ENCODE measurements at regions not wholly inside any gene's neighbourhood (a gene's known extent, or its start where the extent isn't known, plus 50 kb on each side); places are given as distances from the start of the nearest gene placed in this dataset.

GRCh38 chr15:75148280-75148679 lies 53.4 kb upstream of the C15orf39 start:
- TF ChIP-seq POLR2A (IDR thresholded peaks at IDR 0.05): no peak
- TF ChIP-seq, protein P1, sequence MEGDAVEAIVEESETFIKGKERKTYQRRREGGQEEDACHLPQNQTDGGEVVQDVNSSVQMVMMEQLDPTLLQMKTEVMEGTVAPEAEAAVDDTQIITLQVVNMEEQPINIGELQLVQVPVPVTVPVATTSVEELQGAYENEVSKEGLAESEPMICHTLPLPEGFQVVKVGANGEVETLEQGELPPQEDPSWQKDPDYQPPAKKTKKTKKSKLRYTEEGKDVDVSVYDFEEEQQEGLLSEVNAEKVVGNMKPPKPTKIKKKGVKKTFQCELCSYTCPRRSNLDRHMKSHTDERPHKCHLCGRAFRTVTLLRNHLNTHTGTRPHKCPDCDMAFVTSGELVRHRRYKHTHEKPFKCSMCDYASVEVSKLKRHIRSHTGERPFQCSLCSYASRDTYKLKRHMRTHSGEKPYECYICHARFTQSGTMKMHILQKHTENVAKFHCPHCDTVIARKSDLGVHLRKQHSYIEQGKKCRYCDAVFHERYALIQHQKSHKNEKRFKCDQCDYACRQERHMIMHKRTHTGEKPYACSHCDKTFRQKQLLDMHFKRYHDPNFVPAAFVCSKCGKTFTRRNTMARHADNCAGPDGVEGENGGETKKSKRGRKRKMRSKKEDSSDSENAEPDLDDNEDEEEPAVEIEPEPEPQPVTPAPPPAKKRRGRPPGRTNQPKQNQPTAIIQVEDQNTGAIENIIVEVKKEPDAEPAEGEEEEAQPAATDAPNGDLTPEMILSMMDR (IDR thresholded peaks at IDR 0.05): no peak
- H3K4me3 ChIP-seq (ENCODE audit: low read depth, poor library complexity, severe bottlenecking): no peak overlapping the region
- WGBS, 2 donors: 96 to 98% methylated on average over 2 of the region's 2 CpGs
- intact Hi-C loops (cut with DNase I; ENCODE audit: low total_unique reads): no loop called here
- DNase-seq (ENCODE audit: low spot score in 2 of 2): no peak

- TF ChIP-seq, protein P1 (IDR thresholded peaks at IDR 0.05): no peak
- no peak for TF ChIP-seq POLR2A (IDR thresholded peaks at IDR 0.05)
- intact Hi-C loops (cut with DNase I; ENCODE audit: low total_unique reads): no loop called here
- 56 to 59% methylated on average over 4 of the region's 4 CpGs for WGBS, 2 donors
- no peak overlapping the region for H3K4me3 ChIP-seq (ENCODE audit: low read depth, poor library complexity, severe bottlenecking)
- DNase-seq (ENCODE audit: low spot score in 2 of 2): peak; percentile 44 to 85
Observed at GRCh38 chr15:75149867-75150709, 51.6 kb upstream of the C15orf39 start.

DNA sequence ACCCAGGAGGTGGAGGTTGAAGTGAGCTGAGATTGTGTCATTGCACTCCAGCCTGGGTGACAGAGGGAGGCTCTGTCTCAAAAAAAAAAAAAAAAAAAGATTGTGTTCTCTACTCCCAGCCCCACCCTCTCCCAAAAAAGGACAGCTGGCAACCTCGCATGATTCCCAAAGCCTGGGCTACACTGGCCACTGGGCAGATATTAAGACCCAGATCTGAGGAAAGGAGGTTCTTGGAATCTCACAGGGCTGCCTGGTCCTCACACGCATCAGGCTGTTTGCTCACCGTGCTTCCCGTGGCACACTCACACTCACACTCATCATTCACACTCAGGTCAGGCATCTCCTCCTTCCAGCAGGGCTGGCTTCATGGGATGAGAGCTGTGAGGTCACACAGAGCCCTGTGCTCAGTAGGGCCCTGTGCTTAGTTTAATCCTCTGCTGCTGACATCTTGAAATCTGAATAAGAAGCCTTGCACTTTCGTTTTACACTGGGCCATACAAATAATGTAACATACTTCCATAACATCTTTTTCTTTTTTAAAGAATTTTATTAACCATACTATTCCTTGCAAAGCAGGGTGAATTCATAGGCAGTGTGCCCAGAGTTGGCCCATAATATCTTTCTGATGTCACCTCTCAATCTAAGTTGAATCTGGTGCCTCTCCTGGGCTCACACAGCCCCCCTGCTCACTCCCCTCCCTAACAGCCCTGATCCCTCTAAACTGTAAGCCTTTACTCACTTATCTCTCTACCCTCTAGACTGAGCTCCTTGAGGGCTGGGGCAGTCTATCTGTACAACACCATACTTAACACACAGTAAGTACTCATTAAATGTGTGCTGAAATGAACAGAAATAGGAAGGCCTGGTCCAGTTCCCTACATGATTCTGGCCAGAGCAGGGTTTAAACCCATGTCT lies 50.2 kb upstream of the C15orf39 start:
- H3K4me3 ChIP-seq (ENCODE audit: low read depth, poor library complexity, severe bottlenecking): no peak overlapping the region
- DNase-seq (ENCODE audit: low spot score in 2 of 2): peak in 1 of 2 donors; percentile 70
- WGBS, 2 donors: 48 to 50% methylated on average over 5 of the region's 5 CpGs
- no peak for TF ChIP-seq POLR2A (IDR thresholded peaks at IDR 0.05)
- TF ChIP-seq, protein P1 (IDR thresholded peaks at IDR 0.05): no peak
- intact Hi-C loops (cut with DNase I; ENCODE audit: low total_unique reads): no loop called here

All from lower leg skin (tissue), 4 donors.